ENCODE measurements at regions not wholly inside any gene's neighbourhood (a gene's known extent, or its start where the extent isn't known, plus 50 kb on each side); places are given as distances from the start of the nearest gene placed in this dataset.

GRCh38 chr11:83364500-83365045 is 78.4 kb upstream of the CCDC90B start:
- Histone ChIP-seq H4K20me1 (ENCODE audit: insufficient read depth) (no peaks in the 10 kb centered on the region), H3K4me3 (no peak overlapping the region), H3K9me3 (ENCODE audit: low read depth) (no peaks in the 10 kb centered on the region), H3F3A (ENCODE audit: insufficient read depth) (no peaks in the 10 kb centered on the region), H3K27me3 (replicated peaks; ENCODE audit: insufficient read depth) (no peaks in the 10 kb centered on the region), H3K27ac (no peak overlapping the region), H3K79me2 (ENCODE audit: insufficient read depth) (no peaks in the 10 kb centered on the region), H3K4me2 (ENCODE audit: unreplicated experiment) (no peak overlapping the region), H3K36me3 (ENCODE audit: low read depth) (no peaks in the 10 kb centered on the region; the same call in 1 of the 2 replicates), H3K4me1 (ENCODE audit: insufficient read depth) (no peaks in the 10 kb centered on the region), H2AFZ (no peak overlapping the region), H3K9me2 (ENCODE audit: insufficient read depth) (no peaks in the 10 kb centered on the region), H3K9ac (no peak overlapping the region)
- in situ Hi-C loops (cut with MboI) = no loop called here
- peak; percentile 2 for DNase-seq
- WGBS, 2 experiments (ENCODE audit: low coverage in 1 of 2, low lambda C conversion rate in 2 of 2, missing lambda C conversion rate in 2 of 2) = 62 to 65% methylated on average over 3 of the region's 3 CpGs
- no peak for TF ChIP-seq EZH2 (IDR thresholded peaks at IDR 0.05; ENCODE audit: insufficient read depth, poor library complexity, severe bottlenecking)
- TF ChIP-seq EZH2phosphoT487 (IDR thresholded peaks at IDR 0.05; ENCODE audit: insufficient read depth, low read depth) = no peak

GRCh38 chr11:83363312-83363711 is 77.1 kb upstream of the CCDC90B start:
- H3K27me3 ChIP-seq (replicated peaks; ENCODE audit: insufficient read depth) = no peaks in the 10 kb centered on the region
- in situ Hi-C loops (cut with MboI) = no loop called here

GRCh38 chr11:83361831-83362230 is 75.7 kb upstream of the CCDC90B start:
- Histone ChIP-seq H3K36me3 (ENCODE audit: low read depth) (no peaks in the 10 kb centered on the region), H3K9me2 (ENCODE audit: insufficient read depth) (no peaks in the 10 kb centered on the region), H2AFZ (no peak overlapping the region), H3K9me3 (ENCODE audit: low read depth) (no peaks in the 10 kb centered on the region), H3K27me3 (replicated peaks; ENCODE audit: insufficient read depth) (no peaks in the 10 kb centered on the region), H3K4me1 (ENCODE audit: insufficient read depth) (no peaks in the 10 kb centered on the region), H4K20me1 (ENCODE audit: insufficient read depth) (no peaks in the 10 kb centered on the region), H3K27ac (no peak overlapping the region), H3K4me2 (ENCODE audit: unreplicated experiment) (no peak overlapping the region), H3K4me3 (no peak overlapping the region), H3K9ac (no peak overlapping the region), H3K79me2 (ENCODE audit: insufficient read depth) (no peaks in the 10 kb centered on the region), H3F3A (ENCODE audit: insufficient read depth) (no peaks in the 10 kb centered on the region)
- TF ChIP-seq EZH2phosphoT487 (IDR thresholded peaks at IDR 0.05; ENCODE audit: insufficient read depth, low read depth) = no peak
- no peak for TF ChIP-seq EZH2 (IDR thresholded peaks at IDR 0.05; ENCODE audit: insufficient read depth, poor library complexity, severe bottlenecking)
- DNase-seq = no peak
- in situ Hi-C loops (cut with MboI) = no loop called here
- WGBS, 2 experiments (ENCODE audit: low coverage in 1 of 2, low lambda C conversion rate in 2 of 2, missing lambda C conversion rate in 2 of 2) = 57 to 62% methylated on average over 4 of the region's 4 CpGs

More at GRCh38 chr11:83363312-83363711, 77.1 kb upstream of the CCDC90B start:
- Histone ChIP-seq H3K36me3 (ENCODE audit: low read depth) (no peaks in the 10 kb centered on the region; the same call in 1 of the 2 replicates), H3K4me3 (no peak overlapping the region), H2AFZ (no peak overlapping the region), H3K9me3 (ENCODE audit: low read depth) (no peaks in the 10 kb centered on the region), H3K9me2 (ENCODE audit: insufficient read depth) (no peaks in the 10 kb centered on the region), H3K27ac (no peak overlapping the region), H4K20me1 (ENCODE audit: insufficient read depth) (no peaks in the 10 kb centered on the region), H3K79me2 (ENCODE audit: insufficient read depth) (no peaks in the 10 kb centered on the region), H3K4me1 (ENCODE audit: insufficient read depth) (no peaks in the 10 kb centered on the region), H3K9ac (no peak overlapping the region), H3F3A (ENCODE audit: insufficient read depth) (no peaks in the 10 kb centered on the region), H3K4me2 (ENCODE audit: unreplicated experiment) (no peak overlapping the region)
- no peak for TF ChIP-seq EZH2phosphoT487 (IDR thresholded peaks at IDR 0.05; ENCODE audit: insufficient read depth, low read depth)
- TF ChIP-seq EZH2 (IDR thresholded peaks at IDR 0.05; ENCODE audit: insufficient read depth, poor library complexity, severe bottlenecking) = no peak
- WGBS, 2 experiments (ENCODE audit: low coverage in 1 of 2, low lambda C conversion rate in 2 of 2, missing lambda C conversion rate in 2 of 2) = 50 to 51% methylated on average over 4 of the region's 4 CpGs
- DNase-seq = no peak

- Histone ChIP-seq H3K9me3 (ENCODE audit: low read depth) (no peaks in the 10 kb centered on the region), H3K79me2 (ENCODE audit: insufficient read depth) (no peaks in the 10 kb centered on the region), H3K36me3 (ENCODE audit: low read depth) (no peaks in the 10 kb centered on the region), H3K4me2 (ENCODE audit: unreplicated experiment) (no peak overlapping the region), H3K27ac (no peak overlapping the region), H4K20me1 (ENCODE audit: insufficient read depth) (no peaks in the 10 kb centered on the region), H3K9me2 (ENCODE audit: insufficient read depth) (no peaks in the 10 kb centered on the region), H3K4me3 (no peak overlapping the region), H2AFZ (no peak overlapping the region), H3K9ac (no peak overlapping the region), H3K27me3 (replicated peaks; ENCODE audit: insufficient read depth) (no peaks in the 10 kb centered on the region), H3K4me1 (ENCODE audit: insufficient read depth) (no peaks in the 10 kb centered on the region), H3F3A (ENCODE audit: insufficient read depth) (no peaks in the 10 kb centered on the region)
- no peak for TF ChIP-seq EZH2phosphoT487 (IDR thresholded peaks at IDR 0.05; ENCODE audit: insufficient read depth, low read depth)
- TF ChIP-seq EZH2 (IDR thresholded peaks at IDR 0.05; ENCODE audit: insufficient read depth, poor library complexity, severe bottlenecking) = no peak
- DNase-seq = no peak
- in situ Hi-C loops (cut with MboI) = no loop called here
- 0 to 6% methylated on average over 1 of the region's 1 CpG for WGBS, 2 experiments (ENCODE audit: low coverage in 1 of 2, low lambda C conversion rate in 2 of 2, missing lambda C conversion rate in 2 of 2)
These were observed 69.2 kb upstream of the CCDC90B start for GRCh38 chr11:83355391-83355790.

GRCh38 chr11:83350187-83350586 is 64.0 kb upstream of the CCDC90B start:
- no peaks in the 10 kb centered on the region for H3K79me2 ChIP-seq (ENCODE audit: insufficient read depth)
- no peaks in the 10 kb centered on the region for H3K36me3 ChIP-seq (ENCODE audit: low read depth)
- no peak for DNase-seq
- no peak overlapping the region for H3K27ac ChIP-seq
- no peak overlapping the region for H3K9ac ChIP-seq
- H2AFZ ChIP-seq = no peak overlapping the region
- in situ Hi-C loops (cut with MboI) = no loop called here
- H3K4me1 ChIP-seq (ENCODE audit: insufficient read depth) = no peaks in the 10 kb centered on the region
- H3K9me2 ChIP-seq (ENCODE audit: insufficient read depth) = no peaks in the 10 kb centered on the region
- no peak overlapping the region for H3K4me2 ChIP-seq (ENCODE audit: unreplicated experiment)
- TF ChIP-seq EZH2phosphoT487 (IDR thresholded peaks at IDR 0.05; ENCODE audit: insufficient read depth, low read depth) (no peak), EZH2 (IDR thresholded peaks at IDR 0.05; ENCODE audit: insufficient read depth, poor library complexity, severe bottlenecking) (no peak)
- H3K27me3 ChIP-seq (replicated peaks; ENCODE audit: insufficient read depth) = no peaks in the 10 kb centered on the region
- no peak overlapping the region for H3K4me3 ChIP-seq
- H3F3A ChIP-seq (ENCODE audit: insufficient read depth) = no peaks in the 10 kb centered on the region
- 58 to 64% methylated on average over 3 of the region's 3 CpGs for WGBS, 2 experiments (ENCODE audit: low coverage in 1 of 2, low lambda C conversion rate in 2 of 2, missing lambda C conversion rate in 2 of 2)
- no peaks in the 10 kb centered on the region for H3K9me3 ChIP-seq (ENCODE audit: low read depth)
- no peaks in the 10 kb centered on the region for H4K20me1 ChIP-seq (ENCODE audit: insufficient read depth)
